ENCODE measurements at regions not wholly inside any gene's neighbourhood (a gene's known extent, or its start where the extent isn't known, plus 50 kb on each side); places are given as distances from the start of the nearest gene placed in this dataset.

- Histone ChIP-seq H3K4me3 (replicated peaks in 1 of 2; ENCODE audit: low read depth in 1 of 2, low read length in 2 of 2) (no peak overlapping the region), H3K4me2 (ENCODE audit: low read length) (no peak overlapping the region), H3K9me2 (ENCODE audit: insufficient read depth) (no peaks in the 10 kb centered on the region), H4K20me1 (ENCODE audit: insufficient read depth) (no peaks in the 10 kb centered on the region), H3K36me3 (ENCODE audit: control insufficient read depth in 1 of 2, insufficient read depth in 2 of 2, low read length in 2 of 2) (no peaks in the 10 kb centered on the region), H2AFZ (ENCODE audit: low read depth, low read length, poor library complexity, severe bottlenecking) (no peak overlapping the region), H3K4me1 (ENCODE audit: control insufficient read depth in 1 of 2, insufficient read depth in 2 of 2, low read length in 2 of 2) (no peaks in the 10 kb centered on the region), H3K27ac (ENCODE audit: low read depth, low read length) (no peak overlapping the region), H3K79me2 (ENCODE audit: insufficient read depth, low read length) (no peaks in the 10 kb centered on the region), H3K27me3 (ENCODE audit: insufficient read depth, low read length) (no peaks in the 10 kb centered on the region), H3K9me3 (ENCODE audit: control insufficient read depth in 1 of 2, insufficient read depth in 1 of 2, low read depth in 1 of 2, low read length in 2 of 2) (no peaks in the 10 kb centered on the region), H3K9ac (ENCODE audit: low read length) (no peak overlapping the region)
- CTCF ChIA-PET, result no interaction called here
- TF ChIP-seq ELF1 (IDR thresholded peaks at IDR 0.05; ENCODE audit: borderline replicate concordance, low read depth) (no peak), EZH2 (IDR thresholded peaks at IDR 0.05) (no peak), CBX3 (IDR thresholded peaks at IDR 0.05; ENCODE audit: low read depth) (no peak), SIN3A (IDR thresholded peaks at IDR 0.05; ENCODE audit: low read depth) (no peak), CTCF (IDR thresholded peaks at IDR 0.05 in 2 of 3, conservative IDR thresholded peaks at IDR 0.05 in 1 of 3; ENCODE audit: borderline replicate concordance in 1 of 3, insufficient read depth in 1 of 3, low read depth in 2 of 3, low read length in 2 of 3) (no peak), EZH2phosphoT487 (IDR thresholded peaks at IDR 0.05; ENCODE audit: borderline replicate concordance) (no peak), TCF7L2 (IDR thresholded peaks at IDR 0.05; ENCODE audit: borderline replicate concordance, extremely low read depth, insufficient read depth, insufficient read length) (no peak), JUND (IDR thresholded peaks at IDR 0.05) (no peak), EGR1 (IDR thresholded peaks at IDR 0.05; ENCODE audit: low read depth) (no peak), ZFX (IDR thresholded peaks at IDR 0.05) (no peak), SRF (IDR thresholded peaks at IDR 0.05; ENCODE audit: low read depth) (no peak), SP1 (IDR thresholded peaks at IDR 0.05; ENCODE audit: low read depth) (no peak), REST (IDR thresholded peaks at IDR 0.05; ENCODE audit: low read depth) (no peak), POLR2A (IDR thresholded peaks at IDR 0.05; ENCODE audit: borderline replicate concordance, extremely low read depth, insufficient read depth, insufficient read length) (no peak), FOSL1 (IDR thresholded peaks at IDR 0.05; ENCODE audit: low read depth) (no peak), ZNF274 (IDR thresholded peaks at IDR 0.05; ENCODE audit: low read depth, low read length) (no peak), RAD21 (IDR thresholded peaks at IDR 0.05; ENCODE audit: low read depth) (no peak)
- TF ChIP-seq, protein P1, sequence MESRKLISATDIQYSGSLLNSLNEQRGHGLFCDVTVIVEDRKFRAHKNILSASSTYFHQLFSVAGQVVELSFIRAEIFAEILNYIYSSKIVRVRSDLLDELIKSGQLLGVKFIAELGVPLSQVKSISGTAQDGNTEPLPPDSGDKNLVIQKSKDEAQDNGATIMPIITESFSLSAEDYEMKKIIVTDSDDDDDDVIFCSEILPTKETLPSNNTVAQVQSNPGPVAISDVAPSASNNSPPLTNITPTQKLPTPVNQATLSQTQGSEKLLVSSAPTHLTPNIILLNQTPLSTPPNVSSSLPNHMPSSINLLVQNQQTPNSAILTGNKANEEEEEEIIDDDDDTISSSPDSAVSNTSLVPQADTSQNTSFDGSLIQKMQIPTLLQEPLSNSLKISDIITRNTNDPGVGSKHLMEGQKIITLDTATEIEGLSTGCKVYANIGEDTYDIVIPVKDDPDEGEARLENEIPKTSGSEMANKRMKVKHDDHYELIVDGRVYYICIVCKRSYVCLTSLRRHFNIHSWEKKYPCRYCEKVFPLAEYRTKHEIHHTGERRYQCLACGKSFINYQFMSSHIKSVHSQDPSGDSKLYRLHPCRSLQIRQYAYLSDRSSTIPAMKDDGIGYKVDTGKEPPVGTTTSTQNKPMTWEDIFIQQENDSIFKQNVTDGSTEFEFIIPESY (IDR thresholded peaks at IDR 0.05; ENCODE audit: extremely low read depth, insufficient replicate concordance, low read length), result no peak
- POLR2A ChIA-PET, result no interaction called here
- no peak for ATAC-seq
- RAD21 ChIA-PET (ENCODE audit: low non-redundant PET in 1 of 2, low total read pairs in 2 of 2, uncharacterized antibody in 2 of 2, unreplicated experiment in 2 of 2), result no interaction called here
- no peak for DNase-seq (ENCODE audit: low read depth, low spot score)
- no TSS peak for BruUV-seq (replicated peaks)
- intact Hi-C loops (cut with micrococcal nuclease), result no loop called here
These were observed 69.3 kb upstream of the USP15 start for GRCh38 chr12:62190689-62191490.
